HUDEP-2 (cell line): ENCODE measurements at regions not wholly inside any gene's neighbourhood (a gene's known extent, or its start where the extent isn't known, plus 50 kb on each side); places are given as distances from the start of the nearest gene placed in this dataset.
"Not testable (repeated sequence)": the region's sequence is repeated elsewhere in the genome, so short reads cannot be mapped to it uniquely, and the experiment has no call there.

Experiments
- DNase-seq, 76 experiments: peaks; one replicate each; lab custom pipeline; 2025; ENCODE audit not compliant: unreplicated experiment in 76 of 76; lab: John Stamatoyannopoulos, UW

DNA sequence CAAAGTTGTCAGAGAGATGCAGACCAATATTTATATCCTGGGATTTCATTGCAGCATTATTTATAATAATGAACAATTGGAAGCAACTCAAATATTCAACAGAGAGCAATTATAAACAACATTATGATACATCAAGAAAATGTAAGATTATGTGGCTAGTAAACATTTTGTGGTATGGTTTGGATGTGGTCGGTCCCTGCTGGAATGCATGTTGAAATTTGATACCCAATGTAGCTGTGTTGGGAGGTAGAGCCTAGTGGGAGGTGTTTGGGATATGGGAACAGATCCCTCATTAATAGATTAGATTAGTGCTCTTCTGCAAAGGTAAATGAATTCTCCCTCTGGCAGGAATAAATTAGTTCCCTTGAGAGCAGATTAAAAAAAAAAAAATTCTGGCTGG, 350.9 kb downstream of the ANKRD30A start:
- no peak for DNase-seq

DNA sequence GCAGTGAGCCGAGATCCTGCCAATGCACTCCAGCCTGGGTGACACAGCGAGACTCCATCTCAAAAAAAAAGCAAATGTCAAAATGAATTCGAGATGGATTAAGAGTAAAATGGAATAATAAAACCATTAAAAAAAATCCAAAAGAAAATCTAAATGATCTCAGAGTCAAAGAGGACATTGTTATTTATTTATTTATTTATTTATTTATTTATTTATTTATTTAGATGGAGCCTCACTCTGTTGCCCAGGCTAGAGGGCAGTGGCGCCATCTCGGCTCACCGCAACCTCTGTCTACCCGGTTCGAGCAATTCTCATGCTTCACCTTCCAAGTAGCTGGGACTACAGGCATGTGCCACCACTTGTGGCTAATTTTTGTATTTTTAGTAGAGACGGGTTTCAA, 349.2 kb downstream of the ANKRD30A start:
- no peak for DNase-seq

DNA sequence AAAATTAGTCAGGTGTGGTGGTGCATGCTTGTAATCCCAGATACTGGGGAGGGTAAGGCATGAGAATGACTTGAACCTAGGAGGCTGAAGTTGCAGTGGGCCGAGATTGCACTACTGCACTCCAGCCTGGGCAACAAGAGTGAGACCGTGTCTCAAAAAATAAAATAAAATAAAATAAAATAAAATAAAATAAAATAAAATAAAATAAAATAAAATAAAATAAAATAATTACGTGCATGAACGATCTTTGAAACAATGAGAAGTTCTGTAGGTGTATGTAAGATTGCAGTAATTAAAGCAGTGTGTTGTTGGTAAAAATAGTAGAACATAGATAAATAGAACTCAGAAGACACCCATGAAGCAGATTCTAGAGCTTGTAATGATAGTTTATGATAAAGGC, 348.5 kb downstream of the ANKRD30A start:
- no peak for DNase-seq

DNA sequence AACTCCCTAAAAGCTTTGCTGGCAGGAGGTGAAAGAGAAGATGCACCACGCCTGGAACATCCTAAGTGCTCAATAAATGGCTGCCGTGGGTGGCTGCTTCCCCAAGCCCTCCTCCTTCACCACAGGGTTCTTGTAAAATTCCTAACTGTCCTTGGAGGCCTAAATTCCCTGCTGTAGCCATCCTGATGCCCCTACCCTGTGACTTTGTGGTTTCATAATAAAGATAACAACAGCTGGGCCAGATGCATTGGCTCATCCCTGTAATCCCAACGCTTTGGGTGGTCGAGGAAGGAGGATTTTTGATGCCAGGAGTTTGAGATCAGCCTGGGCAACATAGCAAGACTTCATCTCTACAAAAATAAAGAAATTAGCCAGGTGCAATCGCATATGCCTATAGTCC, 341.8 kb downstream of the ANKRD30A start:
- no peak for DNase-seq

DNA sequence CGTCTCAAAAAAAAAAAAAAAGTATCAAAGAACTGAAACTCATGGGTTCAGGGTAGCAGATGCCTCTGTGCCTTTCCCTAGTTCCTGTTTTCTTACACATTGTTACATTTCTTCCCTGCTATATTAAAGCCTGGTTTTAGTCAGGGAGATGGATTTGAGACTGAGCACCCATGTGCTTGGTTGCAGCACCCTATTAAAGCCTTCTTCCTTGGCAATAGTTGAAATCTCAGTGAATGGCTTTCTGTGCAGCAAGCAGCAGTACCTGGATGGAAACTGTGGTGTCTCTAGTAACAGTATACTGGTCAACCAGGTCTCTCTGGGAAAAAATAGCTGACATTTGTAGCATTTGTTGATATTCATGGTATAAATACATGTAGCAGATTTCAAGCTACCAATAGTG, 331.1 kb downstream of the ANKRD30A start:
- no peak for DNase-seq

DNA sequence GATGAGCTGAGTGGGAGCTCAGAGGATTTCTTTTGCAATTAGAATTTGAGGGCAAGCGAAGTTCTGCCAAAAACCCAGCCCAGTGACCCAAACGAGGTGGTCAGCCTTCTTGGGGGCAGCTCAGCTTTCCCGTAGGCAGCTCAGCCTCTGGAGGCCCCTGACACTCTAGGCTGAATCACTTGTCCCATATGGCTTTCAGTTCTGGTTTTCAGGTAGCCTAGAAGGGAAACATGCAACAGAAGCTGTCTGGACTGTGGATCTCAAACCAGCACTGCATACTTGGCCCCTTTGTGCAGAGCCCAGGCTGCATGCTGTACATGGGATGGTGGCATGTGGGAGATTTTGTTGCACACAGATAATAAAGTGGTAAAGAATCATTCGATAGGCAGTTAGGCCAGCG, 322.8 kb downstream of the ANKRD30A start:
- DNase-seq, result no peak

DNA sequence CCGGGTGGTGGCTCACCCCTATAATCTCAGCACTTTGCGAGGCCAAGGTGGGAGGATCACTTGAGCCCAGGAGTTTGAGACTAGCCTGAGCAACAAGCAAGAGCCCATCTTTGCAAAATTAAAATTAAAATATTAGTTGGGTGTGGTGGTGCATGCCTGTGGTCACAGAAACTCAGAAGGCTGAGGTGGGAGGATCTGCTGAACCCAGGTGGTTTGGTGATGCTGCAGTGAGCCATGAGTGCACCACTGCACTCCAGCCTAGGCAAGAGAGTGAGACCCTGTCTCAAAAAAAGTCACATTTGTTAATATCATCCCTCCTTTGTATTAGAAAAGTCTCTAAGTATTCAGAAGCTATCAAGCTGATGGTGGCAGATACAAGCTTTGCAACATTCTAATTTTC, 317.5 kb downstream of the ANKRD30A start:
- no peak for DNase-seq

DNA sequence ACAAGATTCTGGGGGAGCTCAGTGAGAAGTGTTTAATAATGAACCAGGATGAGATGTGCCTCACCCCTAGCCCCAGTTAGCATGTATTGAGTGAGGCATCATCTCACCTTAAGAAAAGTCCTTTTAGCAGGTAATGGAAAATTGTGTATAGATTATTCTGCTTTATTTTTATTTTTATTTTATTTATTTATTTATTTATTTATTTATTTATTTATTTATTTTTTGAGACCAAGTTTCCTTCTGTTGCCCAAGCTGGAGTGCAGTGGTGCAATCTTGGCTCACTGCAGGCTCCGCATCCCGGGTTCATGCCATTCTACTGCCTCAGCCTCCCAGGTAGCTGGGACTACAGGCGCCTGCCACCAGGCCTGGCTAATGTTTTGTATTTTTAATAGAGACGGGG, 315.8 kb downstream of the ANKRD30A start:
- DNase-seq, result not testable (repeated sequence)

DNA sequence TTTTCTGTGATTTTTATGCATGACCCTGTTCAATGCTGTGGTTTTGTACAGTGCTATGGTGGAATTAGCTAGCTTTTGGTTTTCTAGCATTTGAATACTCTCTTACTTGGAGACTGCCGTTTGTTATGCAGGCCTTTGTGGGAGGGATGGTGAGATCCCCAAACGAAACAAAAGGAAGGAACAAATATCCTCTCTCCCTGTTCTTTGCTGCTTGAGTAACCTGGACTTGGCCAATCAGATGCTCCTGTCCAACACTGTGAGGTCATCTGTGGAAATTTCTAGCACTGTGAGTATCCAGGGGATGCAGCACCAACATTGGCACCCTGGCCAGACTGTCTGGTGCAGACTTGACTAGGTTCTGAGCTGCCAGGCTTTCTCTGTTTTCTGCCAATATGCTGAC, 314.4 kb downstream of the ANKRD30A start:
- no peak for DNase-seq

DNA sequence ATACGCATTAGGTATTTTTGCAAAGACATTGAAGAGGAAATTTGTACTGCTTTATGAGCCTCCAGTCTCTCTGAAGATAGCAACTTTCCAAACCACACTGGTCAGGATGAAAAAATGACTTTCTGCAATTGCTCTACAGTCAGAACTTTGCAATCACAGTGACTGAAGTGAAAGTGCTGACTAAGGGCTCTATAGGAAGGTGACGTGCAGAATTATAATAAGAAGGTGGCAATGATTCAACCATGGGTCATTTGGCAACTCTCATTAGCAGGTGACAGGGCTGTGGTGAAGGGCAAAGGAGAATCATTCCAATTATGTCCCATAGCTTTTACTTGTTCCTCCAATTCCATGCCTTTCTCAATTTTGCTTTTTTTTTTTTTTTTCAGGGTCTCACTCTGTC, 311.0 kb downstream of the ANKRD30A start:
- DNase-seq, result no peak

DNA sequence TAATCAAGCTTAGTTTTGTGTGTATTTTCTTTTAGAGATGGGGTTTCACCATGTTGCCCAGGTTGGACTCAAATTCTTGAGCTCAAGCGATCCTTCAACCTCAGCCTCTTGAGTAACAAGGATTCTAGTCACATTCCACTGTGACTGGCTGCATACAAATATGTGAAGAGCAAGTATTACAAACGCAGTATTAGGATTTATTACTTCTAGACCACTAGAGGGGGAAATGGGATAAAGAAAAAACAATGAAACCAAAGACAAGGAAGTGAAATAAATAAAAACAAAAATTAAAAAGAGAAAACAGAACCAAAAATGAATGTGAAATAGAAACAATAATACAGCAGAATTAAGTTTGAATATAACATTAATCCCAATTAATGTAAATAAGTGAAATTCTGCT, 308.7 kb downstream of the ANKRD30A start:
- DNase-seq, result no peak
